Aorta (tissue), 5 donors: ENCODE measurements at regions not wholly inside any gene's neighbourhood (a gene's known extent, or its start where the extent isn't known, plus 50 kb on each side); places are given as distances from the start of the nearest gene placed in this dataset.

Experiments used
- ATAC-seq: fragments of 200-7000 bp; cut with Tn5 transposase; one replicate; pipeline ENCODE4 v1.9.1; 2022; ENCODE audit warnings: moderate library complexity; ENCODE audit not compliant: low FRiP score
- DNase-seq, 2 donors: peaks; one replicate each; pipeline ENCODE4 v3.0.0-alpha.2; 2020
- H3K27ac ChIP-seq, 2 donors: one replicate each; pipeline ENCODE4 v1.5.1; 2013; ENCODE audit warnings: low read length in 2 of 2, mild to moderate bottlenecking in 2 of 2, moderate library complexity in 2 of 2, control low read depth in 1 of 2, inconsistent platforms in 1 of 2, low read depth in 1 of 2
- H3K27me3 ChIP-seq, 2 donors: one replicate each; pipeline ENCODE4 v1.6.1; 2013; ENCODE audit warnings: control low read depth in 1 of 2, low read length in 1 of 2, mild to moderate bottlenecking in 1 of 2, moderate library complexity in 1 of 2; ENCODE audit not compliant: insufficient read depth in 2 of 2, control insufficient read depth in 1 of 2
- H3K36me3 ChIP-seq, 2 donors: one replicate each; pipeline ENCODE4 v1.6.1; 2013; ENCODE audit warnings: control low read depth in 1 of 2, low read length in 1 of 2, mild to moderate bottlenecking in 1 of 2; ENCODE audit not compliant: insufficient read depth in 2 of 2, control insufficient read depth in 1 of 2
- H3K4me1 ChIP-seq, 2 donors: one replicate each; pipeline ENCODE4 v1.6.1; 2013; ENCODE audit warnings: low read length in 2 of 2, control low read depth in 1 of 2, mild to moderate bottlenecking in 1 of 2, moderate library complexity in 1 of 2; ENCODE audit not compliant: insufficient read depth in 2 of 2, control insufficient read depth in 1 of 2
- H3K4me3 ChIP-seq, 2 donors: one replicate each; pipeline ENCODE4 v1.5.1; 2013; ENCODE audit warnings: low read length in 2 of 2, control low read depth in 1 of 2, mild to moderate bottlenecking in 1 of 2
- H3K9me3 ChIP-seq: one replicate; pipeline ENCODE4 v1.6.1; 2013; ENCODE audit warnings: mild to moderate bottlenecking, low read length; ENCODE audit not compliant: control insufficient read depth
- WGBS, 2 donors: extraction: QIAGEN DNeasy Blood & Tissue Kit; methylation state at CpG; one replicate each; pipeline ENCODE4 v1.1.7; 2013; 5-methylcytosine and 5-hydroxymethylcytosine counted together
- intact Hi-C, 2 donors: fragments of 100-400 bp; cut with DNase I; formaldehyde crosslinking; loops; one replicate each; pipeline versions ENCODE4 v1.14.2 to v1.15.0; 2022
- donor health status: healthy with polysubstance abuse.
- donor health status: Bipolar disorder and iron deficiency.
- donor health status: DM: no; HTN: no; CAD: no.
- donor health status: DM: no; HTN: no; CAD: no.
- donor health status: DM: yes; HTN: yes; CAD: no.

- intact Hi-C loops: no loop called here
- H3K27me3 ChIP-seq: no peaks in the 10 kb centered on the region
- no peaks in the 10 kb centered on the region for H3K9me3 ChIP-seq
- no peaks in the 10 kb centered on the region for H3K4me1 ChIP-seq
- no peak overlapping the region for H3K4me3 ChIP-seq
- no peaks in the 10 kb centered on the region for H3K36me3 ChIP-seq
- no peak for DNase-seq
- ATAC-seq: no peak
- WGBS, 2 donors: 63 to 73% methylated on average over 1 of the region's 1 CpG
- H3K27ac ChIP-seq: no peak overlapping the region
These were observed 218.8 kb downstream of the BTG1 start for GRCh38 chr12:91926848-91927247.

GRCh38 chr12:91924827-91925226 is 220.8 kb downstream of the BTG1 start:
- intact Hi-C loops: no loop called here
- Histone ChIP-seq H3K4me1 (no peaks in the 10 kb centered on the region), H3K27me3 (no peaks in the 10 kb centered on the region), H3K27ac (no peak overlapping the region), H3K36me3 (no peaks in the 10 kb centered on the region), H3K4me3 (no peak overlapping the region), H3K9me3 (no peaks in the 10 kb centered on the region)
- 96 to 99% methylated on average over 3 of the region's 3 CpGs for WGBS, 2 donors
- ATAC-seq: no peak
- no peak for DNase-seq

GRCh38 chr12:91923864-91924263 is 221.8 kb downstream of the BTG1 start:
- DNase-seq: peak; percentile 38 to 72
- H3K27ac ChIP-seq: no peak overlapping the region
- 98% methylated on average over 31 of the region's 31 CpGs for WGBS, 2 donors
- H3K4me3 ChIP-seq: no peak overlapping the region
- H3K9me3 ChIP-seq: no peaks in the 10 kb centered on the region
- no peaks in the 10 kb centered on the region for H3K4me1 ChIP-seq
- H3K36me3 ChIP-seq: no peaks in the 10 kb centered on the region
- no peaks in the 10 kb centered on the region for H3K27me3 ChIP-seq
- intact Hi-C loops: no loop called here
- ATAC-seq: no peak

GRCh38 chr12:91922674-91923073 is 223.0 kb downstream of the BTG1 start:
- ATAC-seq (no peak), DNase-seq (no peak)
- no peaks in the 10 kb centered on the region for H3K4me1 ChIP-seq
- H3K4me3 ChIP-seq: no peak overlapping the region
- no peak overlapping the region for H3K27ac ChIP-seq
- H3K27me3 ChIP-seq: no peaks in the 10 kb centered on the region
- WGBS, 2 donors: 78 to 82% methylated on average over 6 of the region's 6 CpGs
- intact Hi-C loops: no loop called here
- H3K9me3 ChIP-seq: no peaks in the 10 kb centered on the region
- no peaks in the 10 kb centered on the region for H3K36me3 ChIP-seq

GRCh38 chr12:91922139-91922538 is 223.5 kb downstream of the BTG1 start:
- ATAC-seq (no peak), DNase-seq (no peak)
- intact Hi-C loops: no loop called here
- Histone ChIP-seq H3K27me3 (no peaks in the 10 kb centered on the region), H3K36me3 (no peaks in the 10 kb centered on the region), H3K4me1 (no peaks in the 10 kb centered on the region), H3K4me3 (no peak overlapping the region), H3K9me3 (no peaks in the 10 kb centered on the region), H3K27ac (no peak overlapping the region)
- WGBS, 2 donors: 56 to 74% methylated on average over 1 of the region's 1 CpG

- Histone ChIP-seq H3K27ac (no peak overlapping the region), H3K36me3 (no peaks in the 10 kb centered on the region), H3K4me3 (no peak overlapping the region), H3K27me3 (no peaks in the 10 kb centered on the region), H3K9me3 (no peaks in the 10 kb centered on the region), H3K4me1 (no peaks in the 10 kb centered on the region)
- ATAC-seq (no peak), DNase-seq (no peak)
- 93 to 96% methylated on average over 2 of the region's 2 CpGs for WGBS, 2 donors
- intact Hi-C loops: no loop called here
These were observed 224.1 kb downstream of the BTG1 start for GRCh38 chr12:91921555-91921954.

GRCh38 chr12:91920741-91921140 is 224.9 kb downstream of the BTG1 start:
- H3K27ac ChIP-seq: no peak overlapping the region
- no peaks in the 10 kb centered on the region for H3K4me1 ChIP-seq
- H3K36me3 ChIP-seq: no peaks in the 10 kb centered on the region
- intact Hi-C loops: no loop called here
- H3K4me3 ChIP-seq: no peak overlapping the region
- H3K9me3 ChIP-seq: no peaks in the 10 kb centered on the region
- DNase-seq (no peak), ATAC-seq (no peak)
- 90 to 93% methylated on average over 2 of the region's 2 CpGs for WGBS, 2 donors
- H3K27me3 ChIP-seq: no peaks in the 10 kb centered on the region

GRCh38 chr12:91920276-91920675 is 225.4 kb downstream of the BTG1 start:
- Histone ChIP-seq H3K27me3 (no peaks in the 10 kb centered on the region), H3K36me3 (no peaks in the 10 kb centered on the region), H3K4me1 (no peaks in the 10 kb centered on the region), H3K9me3 (no peaks in the 10 kb centered on the region), H3K4me3 (no peak overlapping the region), H3K27ac (no peak overlapping the region)
- 63 to 76% methylated on average over 2 of the region's 2 CpGs for WGBS, 2 donors
- no peak for ATAC-seq
- DNase-seq: no peak
- intact Hi-C loops: no loop called here

GRCh38 chr12:91918431-91918830 is 227.2 kb downstream of the BTG1 start:
- Histone ChIP-seq H3K4me1 (no peaks in the 10 kb centered on the region), H3K36me3 (no peaks in the 10 kb centered on the region), H3K4me3 (no peak overlapping the region), H3K27ac (no peak overlapping the region), H3K9me3 (no peaks in the 10 kb centered on the region), H3K27me3 (no peaks in the 10 kb centered on the region)
- DNase-seq (no peak), ATAC-seq (no peak)
- intact Hi-C loops: no loop called here
- WGBS, 2 donors: 87 to 89% methylated on average over 4 of the region's 4 CpGs
